Uterus (tissue), 3 donors: ENCODE measurements at regions not wholly inside any gene's neighbourhood (a gene's known extent, or its start where the extent isn't known, plus 50 kb on each side); places are given as distances from the start of the nearest gene placed in this dataset.

ENCODE experiments used
- DNase-seq, 2 donors: peaks; one replicate each; pipeline ENCODE4 v3.0.0-alpha.2; 2019 to 2020
- H3K27ac ChIP-seq, 2 donors: fragments of 200-600 bp; sonication (generic); 1 replicate in 1 of 2; 2 replicates in 1 of 2; pipeline ENCODE4 v1.5.1; 2016 to 2018
- H3K27me3 ChIP-seq, 2 donors: fragments of 200-600 bp; sonication (generic); one replicate each; pipeline ENCODE4 v1.5.1; 2018 to 2019; ENCODE audit warnings: control low read depth in 1 of 2
- H3K36me3 ChIP-seq, 2 donors: fragments of 200-600 bp; sonication (generic); one replicate each; pipeline ENCODE4 v1.5.1; 2019; ENCODE audit warnings: control low read depth in 1 of 2
- H3K4me1 ChIP-seq, 2 donors: fragments of 200-600 bp; sonication (generic); one replicate each; pipeline ENCODE4 v1.5.1; 2018 to 2019; ENCODE audit warnings: control low read depth in 1 of 2
- H3K4me3 ChIP-seq, 2 donors: fragments of 200-600 bp; sonication (generic); 1 replicate in 1 of 2; 2 replicates in 1 of 2; pipeline ENCODE4 v1.5.1; 2018 to 2019; ENCODE audit warnings: mild to moderate bottlenecking in 1 of 2
- H3K9me3 ChIP-seq, 2 donors: fragments of 200-600 bp; sonication (generic); one replicate each; pipeline ENCODE4 v1.5.1; 2019; ENCODE audit warnings: control low read depth in 1 of 2
- POLR2A ChIP-seq, 2 donors: fragments of 450-650 bp; IDR thresholded peaks; one replicate each; pipeline ENCODE4 v1.6.1; 2016; ENCODE audit warnings: antibody characterized with exemption in 2 of 2, mild to moderate bottlenecking in 1 of 2, moderate library complexity in 1 of 2
- intact Hi-C: fragments of 100-400 bp; cut with DNase I; formaldehyde crosslinking; loops from one replicate; pipeline ENCODE4 v1.15.1; 2023; ENCODE audit warnings: low total_unique reads
- TF ChIP-seq, protein P1 (sequence below), 4 experiments: fragments of 200-600 bp in 2 of 4; fragments of 450-650 bp in 2 of 4; sonication (generic) in 2 of 4; IDR thresholded peaks; one replicate each; pipeline ENCODE4 v1.5.1; 2016 to 2019; ENCODE audit warnings: antibody characterized with exemption in 4 of 4, mild to moderate bottlenecking in 2 of 4, moderate library complexity in 1 of 4
- donor health status: DM: yes; HTN: yes; CAD: no.

DNA sequence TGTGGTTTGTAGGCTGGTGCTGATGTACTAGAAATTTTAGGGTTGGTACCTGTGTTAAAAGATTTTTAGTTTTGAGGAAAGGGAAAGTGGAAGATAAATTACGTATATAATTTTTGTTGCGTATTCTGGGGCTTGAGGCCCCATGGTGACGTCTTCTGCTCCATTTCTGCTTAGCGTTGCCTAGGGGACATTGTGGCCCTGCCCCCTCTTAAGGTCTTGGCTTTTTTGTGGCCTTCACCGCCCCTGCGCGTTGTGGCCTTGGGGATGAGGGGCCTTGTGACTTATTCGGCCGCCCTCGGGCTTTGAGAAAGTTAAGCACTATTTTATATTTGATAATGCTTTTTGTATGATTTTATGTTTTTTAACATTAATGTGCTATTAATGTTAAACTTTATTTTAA is 182.0 kb downstream of the KLF13 start:
- H3K27me3 ChIP-seq, result no peaks in the 10 kb centered on the region
- H3K27ac ChIP-seq, result no peak overlapping the region
- H3K4me3 ChIP-seq, result no peak overlapping the region
- no peak for DNase-seq
- no peaks in the 10 kb centered on the region for H3K4me1 ChIP-seq
- no peak for TF ChIP-seq POLR2A (IDR thresholded peaks at IDR 0.05)
- TF ChIP-seq, protein P1, sequence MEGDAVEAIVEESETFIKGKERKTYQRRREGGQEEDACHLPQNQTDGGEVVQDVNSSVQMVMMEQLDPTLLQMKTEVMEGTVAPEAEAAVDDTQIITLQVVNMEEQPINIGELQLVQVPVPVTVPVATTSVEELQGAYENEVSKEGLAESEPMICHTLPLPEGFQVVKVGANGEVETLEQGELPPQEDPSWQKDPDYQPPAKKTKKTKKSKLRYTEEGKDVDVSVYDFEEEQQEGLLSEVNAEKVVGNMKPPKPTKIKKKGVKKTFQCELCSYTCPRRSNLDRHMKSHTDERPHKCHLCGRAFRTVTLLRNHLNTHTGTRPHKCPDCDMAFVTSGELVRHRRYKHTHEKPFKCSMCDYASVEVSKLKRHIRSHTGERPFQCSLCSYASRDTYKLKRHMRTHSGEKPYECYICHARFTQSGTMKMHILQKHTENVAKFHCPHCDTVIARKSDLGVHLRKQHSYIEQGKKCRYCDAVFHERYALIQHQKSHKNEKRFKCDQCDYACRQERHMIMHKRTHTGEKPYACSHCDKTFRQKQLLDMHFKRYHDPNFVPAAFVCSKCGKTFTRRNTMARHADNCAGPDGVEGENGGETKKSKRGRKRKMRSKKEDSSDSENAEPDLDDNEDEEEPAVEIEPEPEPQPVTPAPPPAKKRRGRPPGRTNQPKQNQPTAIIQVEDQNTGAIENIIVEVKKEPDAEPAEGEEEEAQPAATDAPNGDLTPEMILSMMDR (IDR thresholded peaks at IDR 0.05), result no peak
- no peaks in the 10 kb centered on the region for H3K36me3 ChIP-seq
- H3K9me3 ChIP-seq, result no peaks in the 10 kb centered on the region
- intact Hi-C loops, result no loop called here

DNA sequence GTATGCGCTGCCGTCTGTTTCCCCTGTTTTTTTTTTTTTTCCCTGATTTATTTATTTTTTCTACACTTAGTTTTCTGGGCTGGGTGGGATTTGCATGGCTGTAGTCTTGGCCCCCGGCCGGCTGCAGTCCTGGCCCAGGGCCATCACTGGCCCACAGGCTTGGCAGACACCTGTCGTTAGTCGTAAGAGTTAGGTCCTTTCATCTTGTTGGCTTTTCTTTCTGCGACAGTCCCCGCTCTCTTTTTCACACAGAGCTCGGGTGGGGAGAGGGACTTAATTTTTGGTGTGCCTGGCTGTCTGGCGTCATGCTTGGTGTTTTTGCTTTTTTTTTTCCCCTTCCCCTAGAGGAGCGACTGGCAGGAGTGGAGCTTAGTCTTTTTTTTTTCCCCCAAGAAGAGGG is 183.4 kb downstream of the KLF13 start:
- Histone ChIP-seq H3K4me1 (no peaks in the 10 kb centered on the region), H3K27ac (no peak overlapping the region), H3K4me3 (no peak overlapping the region), H3K27me3 (no peaks in the 10 kb centered on the region), H3K9me3 (no peaks in the 10 kb centered on the region), H3K36me3 (no peaks in the 10 kb centered on the region)
- no peak for TF ChIP-seq POLR2A (IDR thresholded peaks at IDR 0.05)
- TF ChIP-seq, protein P1 (IDR thresholded peaks at IDR 0.05), result no peak
- intact Hi-C loops, result no loop called here
- no peak for DNase-seq

DNA sequence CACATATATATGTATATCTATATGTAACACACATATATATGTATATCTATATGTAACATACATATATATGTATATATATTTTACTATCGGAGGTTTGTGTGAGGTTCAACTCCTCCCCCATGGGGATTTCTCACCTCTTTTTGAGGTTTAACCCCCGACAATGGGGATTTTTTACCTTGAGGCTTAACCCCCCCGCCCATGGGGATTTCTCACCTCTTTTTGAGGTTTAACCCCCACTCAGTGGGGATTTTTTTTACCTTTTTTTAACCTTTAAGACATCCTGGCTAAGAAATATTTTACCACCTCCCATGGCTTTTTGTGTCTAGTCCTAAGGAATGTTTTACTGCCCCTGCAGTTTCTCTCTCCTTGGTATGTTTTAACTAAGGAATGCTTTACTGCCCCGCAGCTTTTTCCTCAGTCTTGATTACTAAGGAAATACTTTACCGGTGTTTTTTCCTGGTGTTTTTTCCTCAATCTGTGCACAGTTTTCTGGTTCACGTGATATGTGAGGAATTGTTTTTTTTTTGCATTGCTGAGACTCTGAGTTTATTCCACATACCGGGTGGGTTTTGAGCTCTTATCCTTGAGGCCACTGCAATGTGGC is 185.2 kb downstream of the KLF13 start:
- H3K4me1 ChIP-seq, result no peaks in the 10 kb centered on the region
- H3K27ac ChIP-seq, result no peak overlapping the region
- no peaks in the 10 kb centered on the region for H3K9me3 ChIP-seq
- intact Hi-C loops, result no loop called here
- H3K4me3 ChIP-seq, result no peak overlapping the region
- no peak for DNase-seq
- H3K27me3 ChIP-seq, result no peaks in the 10 kb centered on the region
- TF ChIP-seq, protein P1 (IDR thresholded peaks at IDR 0.05), result no peak
- TF ChIP-seq POLR2A (IDR thresholded peaks at IDR 0.05), result no peak
- H3K36me3 ChIP-seq, result no peaks in the 10 kb centered on the region

DNA sequence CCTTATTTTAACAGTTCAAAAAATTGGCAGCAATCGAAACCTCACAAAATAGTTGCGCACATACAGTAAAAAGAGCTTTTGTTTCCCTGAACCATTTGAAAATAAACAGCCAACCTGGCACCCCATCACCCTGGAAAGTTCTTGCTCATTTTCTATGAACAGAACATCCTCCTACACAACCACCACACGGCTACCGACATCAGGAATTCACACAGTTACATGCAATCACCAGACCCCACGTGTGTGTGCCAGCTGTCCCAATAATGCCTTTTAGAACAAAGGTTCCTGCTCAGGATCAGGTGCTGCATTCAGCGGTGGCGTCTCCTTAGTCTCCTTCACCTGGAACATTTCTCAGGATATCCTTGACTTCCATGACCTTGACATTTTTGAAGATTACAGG is 186.5 kb downstream of the KLF13 start:
- no peak overlapping the region for H3K27ac ChIP-seq
- intact Hi-C loops, result no loop called here
- no peak overlapping the region for H3K4me3 ChIP-seq
- no peaks in the 10 kb centered on the region for H3K27me3 ChIP-seq
- TF ChIP-seq, protein P1 (IDR thresholded peaks at IDR 0.05), result no peak
- TF ChIP-seq POLR2A (IDR thresholded peaks at IDR 0.05), result no peak
- no peaks in the 10 kb centered on the region for H3K4me1 ChIP-seq
- no peaks in the 10 kb centered on the region for H3K9me3 ChIP-seq
- H3K36me3 ChIP-seq, result no peaks in the 10 kb centered on the region
- no peak for DNase-seq

DNA sequence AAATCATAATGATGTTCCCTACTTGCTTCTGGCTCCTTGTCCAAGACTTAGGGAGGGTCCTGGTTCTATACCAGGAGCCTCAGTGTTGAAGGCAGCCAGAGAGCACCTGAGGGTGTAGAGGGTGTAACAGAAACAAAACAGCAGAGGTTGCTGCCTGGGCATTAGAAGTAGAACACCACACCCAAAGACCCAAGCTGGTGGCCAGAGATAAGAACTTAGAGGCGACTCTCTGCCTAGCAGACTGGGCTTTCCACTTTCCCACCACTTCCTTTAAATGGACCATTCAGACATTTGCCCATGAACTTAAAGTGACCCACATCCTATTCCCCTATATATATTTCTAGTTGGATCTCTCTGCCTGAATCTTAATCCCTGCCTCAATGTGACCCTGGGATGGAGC is 189.8 kb downstream of the KLF13 start:
- no peak for DNase-seq
- TF ChIP-seq, protein P1 (IDR thresholded peaks at IDR 0.05), result no peak
- TF ChIP-seq POLR2A (IDR thresholded peaks at IDR 0.05), result no peak
- H3K27me3 ChIP-seq, result no peaks in the 10 kb centered on the region
- no peak overlapping the region for H3K27ac ChIP-seq
- no peaks in the 10 kb centered on the region for H3K9me3 ChIP-seq
- intact Hi-C loops, result no loop called here
- H3K36me3 ChIP-seq, result no peaks in the 10 kb centered on the region
- no peaks in the 10 kb centered on the region for H3K4me1 ChIP-seq
- no peak overlapping the region for H3K4me3 ChIP-seq
